K562 (cell line): ENCODE measurements at regions not wholly inside any gene's neighbourhood (a gene's known extent, or its start where the extent isn't known, plus 50 kb on each side); places are given as distances from the start of the nearest gene placed in this dataset.

ENCODE experiments used
- ATAC-seq: fragments of 200-7000 bp; cut with Tn5 transposase; 3 replicates; pipeline ENCODE4 v1.9.1; 2020; ENCODE audit warnings: moderate library complexity
- BruUV-seq: library from RNA; stranded (reverse); fragments of 400-500 nt; replicated peaks from 2 replicates; lab custom pipeline; 2021; lab: Mats Ljungman, UMichigan
- CTCF ChIA-PET: fragments of 300-600 bp; formaldehyde crosslinking; extraction: SDS; loops from one replicate; lab custom pipeline; 2021; ENCODE audit warnings: low intra/inter-chr PET ratio; lab: Yijun Ruan, JAX
- POLR2A ChIA-PET: fragments of 300-600, 350-650 bp; sonication (Branson Sonifier 250); formaldehyde crosslinking; extraction: SDS; loops from one replicate; lab custom pipeline; 2021; ENCODE audit warnings: antibody characterized with exemption, inconsistent platforms; lab: Yijun Ruan, JAX
- DNase-seq, 4 experiments: peaks; one replicate each; pipeline versions ENCODE4 v3.0.0 to v3.0.0-alpha.2; 2011 to 2018; ENCODE audit warnings: low spot score in 3 of 4, mixed read lengths in 3 of 4; ENCODE audit errors: extremely low read depth in 1 of 4
- FAIRE-seq: peaks from 2 replicates; lab custom pipeline; 2011; peaks lifted over from hg19 to GRCh38; lab: Jason Lieb, UNC
- H2AFZ ChIP-seq: 2 replicates; pipeline ENCODE4 v1.6.0; 2011; ENCODE audit warnings: low read depth, low read length, control low read depth, inconsistent platforms
- H3K27ac ChIP-seq: fragments of 200-600 bp; 3 replicates; pipeline ENCODE4 v1.8.0; 2011; ENCODE audit warnings: low read depth, mild to moderate bottlenecking, control low read depth, inconsistent platforms, low read length, moderate library complexity, mixed read lengths; ENCODE audit errors: extremely low read depth
- H3K27me3 ChIP-seq, 2 experiments: fragments of 300-600 bp in 1 of 2; 2 replicates in 1 of 2; 3 replicates in 1 of 2; pipeline versions ENCODE4 v1.6.0 to v1.8.0; 2011; ENCODE audit warnings: inconsistent platforms in 2 of 2, low read length in 2 of 2, mild to moderate bottlenecking in 1 of 2, mixed read lengths in 1 of 2, moderate library complexity in 1 of 2; ENCODE audit not compliant: control insufficient read depth in 2 of 2, insufficient read depth in 2 of 2
- H3K36me3 ChIP-seq: fragments of 300-600 bp; 3 replicates; pipeline ENCODE4 v1.8.0; 2011; ENCODE audit warnings: mild to moderate bottlenecking, low read length, inconsistent platforms; ENCODE audit not compliant: control insufficient read depth, insufficient read depth
- H3K4me1 ChIP-seq, 2 experiments: fragments of 200-600 bp in 1 of 2; replicated peaks in 1 of 2; 2 replicates in 1 of 2; 3 replicates in 1 of 2; pipeline versions ENCODE4 v1.5.1 to v1.8.0; 2011; ENCODE audit warnings: inconsistent platforms in 2 of 2, low read length in 2 of 2, mild to moderate bottlenecking in 1 of 2, mixed read lengths in 1 of 2, moderate library complexity in 1 of 2; ENCODE audit not compliant: control insufficient read depth in 2 of 2, insufficient read depth in 2 of 2
- H3K4me2 ChIP-seq: 2 replicates; pipeline ENCODE4 v1.6.1; 2011; ENCODE audit warnings: low read length, control low read depth, inconsistent platforms, mixed read lengths; ENCODE audit not compliant: insufficient read depth
- H3K4me3 ChIP-seq: fragments of 200-600 bp; sonication (generic), shearing (Covaris generic); 2 replicates; pipeline ENCODE4 v1.5.1; 2016; ENCODE audit warnings: control low read depth, inconsistent platforms
- H3K79me2 ChIP-seq: fragments of 200-600 bp; 3 replicates; pipeline ENCODE4 v1.8.0; 2011; ENCODE audit warnings: low read length, inconsistent platforms; ENCODE audit not compliant: control insufficient read depth, insufficient read depth
- H3K9ac ChIP-seq, 2 experiments: 2 replicates each; pipeline versions ENCODE4 v1.6.0 to v1.6.1; 2011; ENCODE audit warnings: low read depth in 2 of 2, low read length in 2 of 2, control low read depth in 1 of 2, inconsistent platforms in 1 of 2, mild to moderate bottlenecking in 1 of 2, mixed read lengths in 1 of 2; ENCODE audit not compliant: insufficient read depth in 1 of 2
- H3K9me1 ChIP-seq: one replicate; pipeline ENCODE4 v1.6.0; 2011; ENCODE audit warnings: inconsistent platforms, mild to moderate bottlenecking, low read length, moderate library complexity; ENCODE audit not compliant: control insufficient read depth, insufficient read depth
- H3K9me3 ChIP-seq: replicated peaks from 2 replicates; pipeline ENCODE4 v1.5.1; 2011; ENCODE audit warnings: low read depth, low read length, inconsistent platforms; ENCODE audit not compliant: control insufficient read depth, insufficient read depth
- H4K20me1 ChIP-seq: replicated peaks from 2 replicates; pipeline ENCODE4 v1.6.1; 2011; ENCODE audit warnings: low read length, inconsistent platforms, mixed read lengths; ENCODE audit not compliant: control insufficient read depth, insufficient read depth
- COPS2 ChIP-seq: fragments of 450-650 bp; conservative IDR thresholded peaks from 2 replicates; pipeline ENCODE4 v1.6.1; 2016; ENCODE audit warnings: mild to moderate bottlenecking, moderate library complexity
- CREBBP ChIP-seq: IDR thresholded peaks from one replicate; pipeline ENCODE4 v1.6.1; 2012; ENCODE audit warnings: low read depth, mild to moderate bottlenecking, control low read depth, inconsistent platforms, low read length
- FIP1L1 ChIP-seq: fragments of 200-400 bp; formaldehyde crosslinking; IDR thresholded peaks from 2 replicates; pipeline ENCODE4 v1.6.1; 2018; ENCODE audit warnings: mild to moderate bottlenecking, low read depth, low read length; ENCODE audit not compliant: poor library complexity, severe bottlenecking
- MCM5 ChIP-seq: fragments of 450-650 bp; IDR thresholded peaks from 2 replicates; pipeline ENCODE4 v1.6.1; 2016; ENCODE audit warnings: low read depth
- NR2C2 ChIP-seq, 2 experiments: fragments of 200-800 bp in 1 of 2; sonication (Bioruptor generic) in 1 of 2; sonication (generic) in 1 of 2; formaldehyde crosslinking in 1 of 2; IDR thresholded peaks; 2 replicates each; pipeline versions ENCODE4 v1.6.1 to v1.8.0; 2016 to 2022; ENCODE audit warnings: mild to moderate bottlenecking in 1 of 2, missing compliant biosample characterization in 1 of 2, missing genetic modification characterization in 1 of 2, missing genetic modification reagents in 1 of 2
- PHF8 ChIP-seq: fragments of 200-600 bp; sonication (generic); IDR thresholded peaks from 2 replicates; pipeline ENCODE4 v1.6.1; 2012; ENCODE audit warnings: mixed run types, mild to moderate bottlenecking, inconsistent platforms, low read length, moderate library complexity, borderline replicate concordance
- POU5F1 ChIP-seq: fragments of 150-350 bp; IDR thresholded peaks from 2 replicates; pipeline ENCODE4 v1.6.1; 2014; ENCODE audit warnings: borderline replicate concordance, low read length, low read depth, mild to moderate bottlenecking; ENCODE audit not compliant: partially characterized antibody
- SNIP1 ChIP-seq: fragments of 450-650 bp; IDR thresholded peaks from 2 replicates; pipeline ENCODE4 v1.7.1; 2017; ENCODE audit warnings: low read depth, mild to moderate bottlenecking
- ZNF224 ChIP-seq: sonication (generic); formaldehyde crosslinking; IDR thresholded peaks from 2 replicates; pipeline ENCODE4 v1.8.0; 2022; ENCODE audit warnings: mild to moderate bottlenecking, missing genetic modification reagents
- ZNF75A ChIP-seq: fragments of 450-650 bp; formaldehyde crosslinking; IDR thresholded peaks from 2 replicates; pipeline ENCODE4 v1.4.0; 2020; ENCODE audit warnings: mild to moderate bottlenecking
- ZNF79 ChIP-seq: fragments of 250-450 bp; sonication (Bioruptor Pico); IDR thresholded peaks from 2 replicates; pipeline ENCODE4 v1.4.0; 2020; ENCODE audit warnings: low read depth, mild to moderate bottlenecking, moderate library complexity
- ZZZ3 ChIP-seq: fragments of 450-650 bp; IDR thresholded peaks from 2 replicates; pipeline ENCODE4 v1.6.1; 2016; ENCODE audit warnings: antibody characterized with exemption, mild to moderate bottlenecking, moderate library complexity
- WGBS: fragments of 100-300 bp; shearing (Covaris generic); methylation state at CpG from one replicate; pipeline ENCODE4 v1.1.6; 2016; ENCODE audit warnings: low coverage, mixed read lengths; ENCODE audit not compliant: insufficient coverage; ENCODE audit errors: missing lambda C conversion rate; 5-methylcytosine and 5-hydroxymethylcytosine counted together
- in situ Hi-C: fragments of 300-500 bp; cut with MboI; formaldehyde crosslinking; loops from 4 replicates; pipeline ENCODE4 v1.15.0; 2018; ENCODE audit warnings: inconsistent platforms, mixed read lengths
- intact Hi-C: fragments of 100-400 bp; cut with micrococcal nuclease; formaldehyde crosslinking; loops from 2 replicates; pipeline ENCODE4 v1.14.2; 2022
- TF ChIP-seq, protein P1 (sequence below): fragments of 450-650 bp; IDR thresholded peaks from 2 replicates; pipeline ENCODE4 v1.6.1; 2016; ENCODE audit warnings: antibody characterized with exemption
- TF ChIP-seq, protein P2 (sequence below): fragments of 450-650 bp; IDR thresholded peaks from 2 replicates; pipeline ENCODE4 v1.6.1; 2016; ENCODE audit warnings: borderline replicate concordance
- TF ChIP-seq, protein P3 (sequence below), 2 experiments: fragments of 450-650 bp in 1 of 2; sonication (generic) in 1 of 2; formaldehyde crosslinking in 1 of 2; IDR thresholded peaks in 1 of 2; conservative IDR thresholded peaks in 1 of 2; 2 replicates each; pipeline versions ENCODE4 v1.6.1 to v1.8.1; 2016 to 2023; ENCODE audit warnings: mild to moderate bottlenecking in 2 of 2, moderate library complexity in 2 of 2, inconsistent platforms in 1 of 2, missing genetic modification reagents in 1 of 2
- TF ChIP-seq, protein P4 (sequence below): fragments of 450-650 bp; IDR thresholded peaks from 2 replicates; pipeline ENCODE4 v1.6.1; 2016

DNA sequence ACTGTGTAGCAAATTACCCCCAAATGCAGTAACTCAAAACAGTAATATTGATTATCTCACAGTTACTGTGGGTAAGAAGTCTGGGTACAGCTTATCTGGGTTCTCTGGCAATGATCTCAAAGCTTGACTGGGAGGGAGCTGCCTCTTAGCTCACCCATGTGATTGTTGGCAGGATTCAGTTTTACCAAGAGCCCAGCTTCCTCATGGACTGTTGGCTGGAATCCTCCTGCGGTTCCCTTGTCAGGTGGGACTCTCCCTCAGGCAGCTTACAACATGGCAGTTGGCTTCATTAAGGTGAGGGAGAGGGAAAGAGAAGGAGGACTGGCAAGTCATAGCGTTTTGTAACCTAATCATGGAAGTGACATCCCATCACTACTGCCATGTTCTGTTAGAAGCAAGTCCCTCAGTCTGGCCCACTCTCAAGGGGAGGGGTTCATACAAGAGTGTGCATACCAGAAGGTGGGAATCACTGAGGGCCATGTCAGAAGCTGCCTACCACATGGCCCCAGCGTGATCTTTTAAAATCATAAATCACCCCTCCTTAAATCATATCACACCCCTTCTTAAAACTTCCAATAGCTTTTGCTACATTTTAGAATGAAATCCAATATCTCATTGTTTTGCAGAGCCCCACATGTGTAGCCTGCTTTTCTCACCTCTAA is 108.1 kb downstream of the OLFM4 start:
- FAIRE-seq: no peak
- 3% methylated on average over 3 of the region's 3 CpGs for WGBS
- CTCF ChIA-PET: no interaction called here

More for the DNA sequence above, 108.1 kb downstream of the OLFM4 start:
- H3K4me3 ChIP-seq: no peak overlapping the region
- no peak for DNase-seq
- no peak for ATAC-seq
- H3K4me2 ChIP-seq: no peak overlapping the region
- no peak overlapping the region for H2AFZ ChIP-seq
- H3K9me3 ChIP-seq: no peaks in the 10 kb centered on the region
- intact Hi-C loops (no loop called here), in situ Hi-C loops (no loop called here)
- no peaks in the 10 kb centered on the region for H3K4me1 ChIP-seq
- H3K9ac ChIP-seq: no peak overlapping the region
- no peaks in the 10 kb centered on the region for H3K9me1 ChIP-seq
- H3K79me2 ChIP-seq: no peaks in the 10 kb centered on the region
- no peak overlapping the region for H3K27ac ChIP-seq
- BruUV-seq: no TSS peak
- POLR2A ChIA-PET: no interaction called here
- no peaks in the 10 kb centered on the region for H3K36me3 ChIP-seq
- no peaks in the 10 kb centered on the region; a peak in 1 of 5 replicates for H3K27me3 ChIP-seq
- TF ChIP-seq ZZZ3 (no peak), ZNF224 (CRISPR knock-in tag) (no peak), SNIP1 (no peak), MCM5 (no peak), COPS2 (no peak), ZNF75A (CRISPR knock-in tag) (no peak), NR2C2 (CRISPR knock-in tag; IDR thresholded peaks at IDR 0.05) (no peak), NR2C2 (tag; IDR thresholded peaks at IDR 0.05) (no peak), FIP1L1 (no peak), CREBBP (no peak), PHF8 (no peak), ZNF79 (CRISPR knock-in tag) (no peak), POU5F1 (no peak)
- TF ChIP-seq, protein P1, sequence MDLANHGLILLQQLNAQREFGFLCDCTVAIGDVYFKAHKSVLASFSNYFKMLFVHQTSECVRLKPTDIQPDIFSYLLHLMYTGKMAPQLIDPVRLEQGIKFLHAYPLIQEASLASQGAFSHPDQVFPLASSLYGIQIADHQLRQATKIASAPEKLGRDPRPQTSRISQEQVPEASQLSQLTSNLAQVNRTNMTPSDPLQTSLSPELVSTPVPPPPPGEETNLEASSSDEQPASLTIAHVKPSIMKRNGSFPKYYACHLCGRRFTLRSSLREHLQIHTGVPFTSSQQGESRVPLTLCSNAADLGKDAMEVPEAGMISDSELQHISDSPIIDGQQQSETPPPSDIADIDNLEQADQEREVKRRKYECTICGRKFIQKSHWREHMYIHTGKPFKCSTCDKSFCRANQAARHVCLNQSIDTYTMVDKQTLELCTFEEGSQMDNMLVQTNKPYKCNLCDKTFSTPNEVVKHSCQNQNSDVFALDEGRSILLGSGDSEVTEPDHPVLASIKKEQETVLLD: no peak
- TF ChIP-seq, protein P2, sequence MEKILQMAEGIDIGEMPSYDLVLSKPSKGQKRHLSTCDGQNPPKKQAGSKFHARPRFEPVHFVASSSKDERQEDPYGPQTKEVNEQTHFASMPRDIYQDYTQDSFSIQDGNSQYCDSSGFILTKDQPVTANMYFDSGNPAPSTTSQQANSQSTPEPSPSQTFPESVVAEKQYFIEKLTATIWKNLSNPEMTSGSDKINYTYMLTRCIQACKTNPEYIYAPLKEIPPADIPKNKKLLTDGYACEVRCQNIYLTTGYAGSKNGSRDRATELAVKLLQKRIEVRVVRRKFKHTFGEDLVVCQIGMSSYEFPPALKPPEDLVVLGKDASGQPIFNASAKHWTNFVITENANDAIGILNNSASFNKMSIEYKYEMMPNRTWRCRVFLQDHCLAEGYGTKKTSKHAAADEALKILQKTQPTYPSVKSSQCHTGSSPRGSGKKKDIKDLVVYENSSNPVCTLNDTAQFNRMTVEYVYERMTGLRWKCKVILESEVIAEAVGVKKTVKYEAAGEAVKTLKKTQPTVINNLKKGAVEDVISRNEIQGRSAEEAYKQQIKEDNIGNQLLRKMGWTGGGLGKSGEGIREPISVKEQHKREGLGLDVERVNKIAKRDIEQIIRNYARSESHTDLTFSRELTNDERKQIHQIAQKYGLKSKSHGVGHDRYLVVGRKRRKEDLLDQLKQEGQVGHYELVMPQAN: no peak
- TF ChIP-seq, protein P3, sequence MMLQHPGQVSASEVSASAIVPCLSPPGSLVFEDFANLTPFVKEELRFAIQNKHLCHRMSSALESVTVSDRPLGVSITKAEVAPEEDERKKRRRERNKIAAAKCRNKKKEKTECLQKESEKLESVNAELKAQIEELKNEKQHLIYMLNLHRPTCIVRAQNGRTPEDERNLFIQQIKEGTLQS (IDR thresholded peaks at IDR 0.05): no peak
- TF ChIP-seq, protein P3 (CRISPR knock-in tag; conservative IDR thresholded peaks at IDR 0.05): no peak
- TF ChIP-seq, protein P4, sequence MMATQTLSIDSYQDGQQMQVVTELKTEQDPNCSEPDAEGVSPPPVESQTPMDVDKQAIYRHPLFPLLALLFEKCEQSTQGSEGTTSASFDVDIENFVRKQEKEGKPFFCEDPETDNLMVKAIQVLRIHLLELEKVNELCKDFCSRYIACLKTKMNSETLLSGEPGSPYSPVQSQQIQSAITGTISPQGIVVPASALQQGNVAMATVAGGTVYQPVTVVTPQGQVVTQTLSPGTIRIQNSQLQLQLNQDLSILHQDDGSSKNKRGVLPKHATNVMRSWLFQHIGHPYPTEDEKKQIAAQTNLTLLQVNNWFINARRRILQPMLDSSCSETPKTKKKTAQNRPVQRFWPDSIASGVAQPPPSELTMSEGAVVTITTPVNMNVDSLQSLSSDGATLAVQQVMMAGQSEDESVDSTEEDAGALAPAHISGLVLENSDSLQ: no peak
- H4K20me1 ChIP-seq: no peaks in the 10 kb centered on the region
